GM21526 (cell line): ENCODE measurements at regions not wholly inside any gene's neighbourhood (a gene's known extent, or its start where the extent isn't known, plus 50 kb on each side); places are given as distances from the start of the nearest gene placed in this dataset.
"Not testable (repeated sequence)": the region's sequence is repeated elsewhere in the genome, so short reads cannot be mapped to it uniquely, and the experiment has no call there.

ENCODE experiments used
- ATAC-seq: cut with Tn5 transposase; IDR thresholded peaks from one replicate; pipeline ENCODE4 v1.9.1; 2021; ENCODE audit warnings: moderate library complexity; ENCODE audit not compliant: unreplicated experiment, low FRiP score

- ATAC-seq: no peak
Measured at GRCh38 chr6:141976994-141977393, 155.7 kb upstream of the GJE1 start.

DNA sequence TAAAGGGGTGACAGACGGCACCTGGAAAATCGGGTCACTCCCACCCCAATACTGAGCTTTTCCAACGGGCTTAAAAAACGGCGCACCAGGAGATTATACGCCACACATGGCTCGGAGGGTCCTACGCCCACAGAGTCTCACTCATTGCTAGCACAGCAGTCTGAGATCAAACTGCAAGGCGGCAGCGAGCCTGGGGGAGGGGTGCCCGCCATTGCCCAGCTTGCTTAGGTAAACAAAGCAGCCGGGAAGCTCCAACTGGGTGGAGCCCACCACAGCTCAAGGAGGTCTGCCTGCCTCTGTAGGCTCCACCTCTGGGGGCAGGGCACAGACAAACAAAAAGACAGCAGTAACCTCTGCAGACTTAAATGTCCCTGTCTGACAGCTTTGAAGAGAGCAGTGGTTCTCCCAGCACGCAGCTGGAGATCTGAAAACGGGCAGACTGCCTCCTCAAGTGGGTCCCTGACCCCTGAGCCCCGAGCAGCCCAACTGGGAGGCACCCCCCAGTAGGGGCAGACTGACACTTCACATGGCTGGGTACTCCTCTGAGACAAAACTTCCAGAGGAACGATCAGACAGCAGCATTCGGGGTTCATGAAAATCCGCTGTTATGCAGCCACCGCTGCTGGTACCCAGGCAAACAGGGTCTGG lies 162.8 kb upstream of the GJE1 start:
- ATAC-seq: not testable (repeated sequence)

GRCh38 chr6:141969201-141969600 lies 163.5 kb upstream of the GJE1 start:
- no peak for ATAC-seq

- ATAC-seq: no peak
Measured at GRCh38 chr6:141968632-141969031, 164.1 kb upstream of the GJE1 start.

- no peak for ATAC-seq
Measured at GRCh38 chr6:141965016-141965545, 167.6 kb upstream of the GJE1 start.

- ATAC-seq: no peak
Measured at GRCh38 chr6:141963543-141964295, 169.0 kb upstream of the GJE1 start.

GRCh38 chr6:141957271-141957670 lies 175.5 kb upstream of the GJE1 start:
- ATAC-seq: no peak

DNA sequence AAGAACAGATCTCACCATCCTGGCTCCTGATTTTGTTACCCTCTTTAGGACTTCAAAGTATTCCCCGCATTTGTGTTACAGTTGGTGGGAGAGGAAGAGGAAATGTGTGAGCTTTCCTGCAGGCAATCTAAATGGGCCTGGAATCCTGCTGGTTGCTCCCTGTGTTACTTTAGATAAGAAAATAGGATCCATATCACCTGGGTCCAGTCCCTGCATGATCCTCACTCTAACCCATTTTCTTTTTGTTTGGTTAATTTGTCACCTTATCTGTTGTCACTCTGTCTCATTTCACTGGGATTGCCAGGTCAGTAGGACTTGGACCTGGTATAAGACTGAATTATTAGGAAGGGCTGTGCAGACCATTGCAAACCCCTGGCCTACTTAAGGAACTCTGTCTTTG lies 175.9 kb upstream of the GJE1 start:
- no peak for ATAC-seq

DNA sequence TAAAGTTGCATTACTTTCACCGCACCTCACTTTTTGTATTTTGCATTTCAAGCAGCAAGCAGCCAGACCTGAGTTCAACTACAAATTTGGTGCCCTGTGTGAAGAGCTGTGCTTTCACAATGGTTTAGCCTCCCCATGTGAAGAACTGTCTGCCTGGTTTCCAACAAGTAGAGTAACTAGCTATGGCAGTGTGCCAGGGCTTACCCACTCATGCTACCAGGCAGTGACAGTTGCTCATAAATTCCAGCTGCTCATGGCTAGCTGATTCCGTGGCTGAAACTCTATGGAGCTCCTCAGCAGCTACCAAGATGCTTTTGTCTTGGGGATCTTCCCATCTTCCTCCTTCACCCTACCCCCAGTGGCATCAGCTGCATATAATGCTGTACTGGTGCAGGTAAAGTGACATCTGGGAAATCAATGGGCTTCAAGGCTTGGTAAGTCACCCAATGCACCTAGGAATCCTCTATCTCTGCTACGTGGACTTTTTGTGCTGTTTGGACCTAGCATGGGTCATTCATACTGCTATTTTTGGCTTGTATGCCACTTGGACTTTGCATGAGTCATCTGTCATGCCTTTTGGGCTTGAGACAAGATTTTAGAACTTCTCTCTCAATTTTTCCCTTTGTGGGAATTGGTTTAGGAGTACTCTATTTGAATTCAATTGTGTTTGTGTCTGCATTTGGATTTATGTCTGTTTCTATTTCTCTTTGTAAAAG lies 176.5 kb upstream of the GJE1 start:
- no peak for ATAC-seq

DNA sequence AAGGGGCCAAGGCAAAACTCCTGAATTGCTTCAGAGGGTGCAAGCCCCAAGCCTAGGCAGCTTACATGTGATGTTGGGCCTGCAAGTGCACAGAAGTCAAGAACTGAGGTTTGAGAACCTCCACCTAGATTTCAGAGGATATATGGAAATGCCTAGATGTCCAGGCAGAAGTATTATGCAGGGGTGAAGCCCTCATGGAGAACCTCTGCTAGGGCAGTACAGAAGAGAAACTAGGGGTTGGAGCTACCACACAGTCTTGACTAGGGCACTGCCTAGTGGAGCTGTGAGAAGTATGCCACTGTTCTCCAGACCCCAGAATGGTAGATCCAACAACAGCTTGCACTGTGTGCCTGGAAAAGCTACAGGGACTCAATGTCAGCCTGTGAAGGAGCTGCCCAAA lies 179.7 kb upstream of the GJE1 start:
- no peak for ATAC-seq

GRCh38 chr6:141946502-141946901 lies 186.2 kb upstream of the GJE1 start:
- ATAC-seq: no peak

GRCh38 chr6:141938664-141939063 lies 194.1 kb upstream of the GJE1 start:
- no peak for ATAC-seq

DNA sequence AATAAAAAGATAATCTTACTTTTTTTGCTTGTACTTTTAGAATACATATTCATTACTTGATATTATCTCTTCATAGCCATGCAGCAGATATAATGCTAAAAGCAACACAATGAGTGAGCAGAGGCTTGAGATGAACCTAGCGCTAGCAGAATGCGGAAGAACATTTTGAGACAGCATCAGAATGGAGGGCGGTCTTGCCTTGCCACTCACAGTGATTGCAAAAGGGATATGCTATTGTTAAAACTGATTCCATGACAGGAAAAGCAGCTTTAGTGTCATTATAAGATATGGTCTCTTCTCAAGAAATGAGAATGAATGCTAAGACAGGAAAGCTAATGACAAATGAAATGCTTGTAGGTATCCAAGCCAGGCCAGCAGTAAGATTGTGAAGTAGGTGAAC lies 200.0 kb upstream of the GJE1 start:
- ATAC-seq: no peak

- ATAC-seq: not testable (repeated sequence)
Measured at GRCh38 chr6:141926200-141926900, 206.4 kb upstream of the GJE1 start.

DNA sequence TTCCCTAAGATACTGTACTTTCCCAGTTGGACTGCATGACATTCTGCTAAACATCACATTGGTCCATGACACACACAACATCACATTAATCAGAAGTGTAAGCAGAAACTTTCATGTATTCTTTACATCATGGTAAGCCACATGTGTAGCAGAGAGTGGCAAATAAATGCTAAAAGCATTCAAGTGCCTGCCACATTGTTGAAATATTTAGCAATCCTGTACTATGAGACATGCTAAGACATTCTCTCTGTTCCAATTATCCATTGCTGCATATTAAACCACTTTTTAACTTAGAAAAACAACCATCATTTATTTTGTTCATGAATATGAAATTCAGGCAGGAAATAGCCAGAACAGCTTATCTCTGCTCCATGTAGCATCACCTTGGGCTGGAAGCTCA lies 207.7 kb upstream of the GJE1 start:
- ATAC-seq: no peak

GRCh38 chr6:141922898-141923297 lies 209.8 kb upstream of the GJE1 start:
- ATAC-seq: no peak

- not testable (repeated sequence) for ATAC-seq
Measured at GRCh38 chr6:141916682-141917505, 215.8 kb upstream of the GJE1 start.

DNA sequence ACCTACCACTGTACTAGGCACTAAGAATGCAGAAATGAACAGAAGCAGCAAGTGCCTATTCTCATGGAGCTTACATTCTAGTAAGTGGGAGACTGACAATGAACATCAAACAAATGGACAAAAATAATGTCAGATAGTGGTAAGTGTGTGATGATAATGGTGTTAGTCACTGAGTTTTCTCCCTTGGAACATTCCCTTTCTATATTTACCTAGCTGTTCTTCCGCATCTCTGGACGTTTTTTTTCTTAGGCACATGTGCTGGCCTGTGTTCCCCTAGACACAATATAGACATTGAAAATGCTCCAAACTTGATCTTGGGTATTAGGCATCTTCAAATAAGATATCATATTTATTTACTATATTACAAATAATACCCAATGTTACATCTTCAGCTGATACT lies 218.1 kb upstream of the GJE1 start:
- no peak for ATAC-seq

- no peak for ATAC-seq
Measured at GRCh38 chr6:141906569-141907080, 226.1 kb upstream of the GJE1 start.

DNA sequence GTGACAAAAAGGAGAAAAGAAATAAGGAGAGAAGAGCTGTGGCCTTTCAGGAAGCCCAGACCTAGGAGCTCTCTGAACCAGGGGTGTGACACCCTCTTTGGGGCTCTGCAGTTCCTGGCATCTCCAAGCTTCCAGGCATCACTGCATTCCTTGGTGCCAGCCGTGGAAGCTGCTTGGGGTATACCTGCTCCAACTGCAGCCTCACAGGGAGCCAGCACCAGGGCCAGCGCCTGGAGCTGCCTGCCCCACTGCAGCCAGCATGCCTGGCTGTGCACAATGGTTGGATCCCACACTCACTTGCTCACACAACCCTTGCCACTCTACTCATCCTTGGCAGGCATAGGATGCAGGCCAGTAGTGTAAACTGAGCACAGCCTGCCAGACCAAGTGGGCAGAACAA lies 242.1 kb upstream of the GJE1 start:
- ATAC-seq: no peak
